ENCODE measurements at regions not wholly inside any gene's neighbourhood (a gene's known extent, or its start where the extent isn't known, plus 50 kb on each side); places are given as distances from the start of the nearest gene placed in this dataset.

GRCh38 chr7:42843205-42843800, 68.6 kb downstream of the C7orf25 start:
- TF ChIP-seq, protein P1, sequence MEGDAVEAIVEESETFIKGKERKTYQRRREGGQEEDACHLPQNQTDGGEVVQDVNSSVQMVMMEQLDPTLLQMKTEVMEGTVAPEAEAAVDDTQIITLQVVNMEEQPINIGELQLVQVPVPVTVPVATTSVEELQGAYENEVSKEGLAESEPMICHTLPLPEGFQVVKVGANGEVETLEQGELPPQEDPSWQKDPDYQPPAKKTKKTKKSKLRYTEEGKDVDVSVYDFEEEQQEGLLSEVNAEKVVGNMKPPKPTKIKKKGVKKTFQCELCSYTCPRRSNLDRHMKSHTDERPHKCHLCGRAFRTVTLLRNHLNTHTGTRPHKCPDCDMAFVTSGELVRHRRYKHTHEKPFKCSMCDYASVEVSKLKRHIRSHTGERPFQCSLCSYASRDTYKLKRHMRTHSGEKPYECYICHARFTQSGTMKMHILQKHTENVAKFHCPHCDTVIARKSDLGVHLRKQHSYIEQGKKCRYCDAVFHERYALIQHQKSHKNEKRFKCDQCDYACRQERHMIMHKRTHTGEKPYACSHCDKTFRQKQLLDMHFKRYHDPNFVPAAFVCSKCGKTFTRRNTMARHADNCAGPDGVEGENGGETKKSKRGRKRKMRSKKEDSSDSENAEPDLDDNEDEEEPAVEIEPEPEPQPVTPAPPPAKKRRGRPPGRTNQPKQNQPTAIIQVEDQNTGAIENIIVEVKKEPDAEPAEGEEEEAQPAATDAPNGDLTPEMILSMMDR (IDR thresholded peaks at IDR 0.05; ENCODE audit: borderline replicate concordance, extremely low read depth, low read length, poor library complexity, severe bottlenecking) = no peak
- no peak for TF ChIP-seq EZH2 (IDR thresholded peaks at IDR 0.05; ENCODE audit: borderline replicate concordance, low read depth, low read length, severe bottlenecking)
- Histone ChIP-seq H3K79me2 (ENCODE audit: insufficient read depth, low read length) (no peaks in the 10 kb centered on the region), H3K4me3 (ENCODE audit: low read depth in 1 of 2, low read length in 2 of 2) (no peak overlapping the region), H3K27ac (ENCODE audit: low read length) (no peak overlapping the region), H4K20me1 (ENCODE audit: insufficient read depth, low read length) (no peaks in the 10 kb centered on the region), H3K9ac (ENCODE audit: low read depth, low read length) (no peak overlapping the region), H2AFZ (ENCODE audit: low read depth, low read length) (no peak overlapping the region), H3K9me3 (ENCODE audit: insufficient read depth, low read length, severe bottlenecking) (no peaks in the 10 kb centered on the region), H3K4me2 (ENCODE audit: insufficient read depth, low read length) (no peak overlapping the region), H3K27me3 (ENCODE audit: insufficient read depth, low read length, poor library complexity) (no peaks in the 10 kb centered on the region), H3K4me1 (ENCODE audit: insufficient read depth, low read length) (no peaks in the 10 kb centered on the region), H3K36me3 (ENCODE audit: insufficient read depth, low read length) (no peaks in the 10 kb centered on the region)
- DNase-seq (no peak), ATAC-seq (ENCODE audit: insufficient read depth, low read depth) (0 out of 3 replicates have a peak, but pooled peaks have one; percentile 47)

- TF ChIP-seq EZH2 (IDR thresholded peaks at IDR 0.05; ENCODE audit: borderline replicate concordance, low read depth, low read length, severe bottlenecking) = no peak
- TF ChIP-seq, protein P1 (IDR thresholded peaks at IDR 0.05; ENCODE audit: borderline replicate concordance, extremely low read depth, low read length, poor library complexity, severe bottlenecking) = no peak
- H3K27ac ChIP-seq (ENCODE audit: low read length) = no peak overlapping the region
- no peak overlapping the region for H3K4me2 ChIP-seq (ENCODE audit: insufficient read depth, low read length)
- DNase-seq = no peak
- peaks cover 8% of the 10 kb centered on the region; the same call in 1 of the 2 replicates for H3K4me1 ChIP-seq (ENCODE audit: insufficient read depth, low read length)
- no peaks in the 10 kb centered on the region for H3K36me3 ChIP-seq (ENCODE audit: insufficient read depth, low read length)
- ATAC-seq (ENCODE audit: insufficient read depth, low read depth) = no peak
- no peak overlapping the region for H2AFZ ChIP-seq (ENCODE audit: low read depth, low read length)
- no peak overlapping the region for H3K4me3 ChIP-seq (ENCODE audit: low read depth in 1 of 2, low read length in 2 of 2)
- no peaks in the 10 kb centered on the region for H3K27me3 ChIP-seq (ENCODE audit: insufficient read depth, low read length, poor library complexity)
- H3K9ac ChIP-seq (ENCODE audit: low read depth, low read length) = no peak overlapping the region
- no peaks in the 10 kb centered on the region for H4K20me1 ChIP-seq (ENCODE audit: insufficient read depth, low read length)
- no peaks in the 10 kb centered on the region for H3K9me3 ChIP-seq (ENCODE audit: insufficient read depth, low read length, severe bottlenecking)
- H3K79me2 ChIP-seq (ENCODE audit: insufficient read depth, low read length) = no peaks in the 10 kb centered on the region
Measured at GRCh38 chr7:42834676-42835075, 77.2 kb downstream of the C7orf25 start.

DNA sequence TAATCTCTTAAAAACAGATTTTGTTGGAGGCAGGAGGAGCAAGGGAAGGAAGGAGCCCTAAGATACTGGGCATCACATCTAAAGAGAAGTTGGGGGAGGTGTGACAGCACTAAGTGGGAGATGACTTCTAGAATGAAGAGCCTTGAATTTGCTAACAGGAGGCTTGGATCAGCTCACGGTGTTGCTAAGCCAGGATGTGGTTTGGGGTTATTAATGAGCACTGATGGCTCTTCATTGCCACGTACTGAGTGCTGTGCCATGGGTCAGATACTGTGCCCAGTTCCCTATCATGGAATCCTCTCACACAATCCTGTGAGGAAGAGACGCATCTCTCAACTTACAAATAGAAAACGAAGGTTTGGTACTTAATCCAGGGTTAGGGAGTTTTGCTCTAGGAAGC, 78.5 kb downstream of the C7orf25 start:
- TF ChIP-seq EZH2 (IDR thresholded peaks at IDR 0.05; ENCODE audit: borderline replicate concordance, low read depth, low read length, severe bottlenecking) = no peak
- TF ChIP-seq, protein P1 (IDR thresholded peaks at IDR 0.05; ENCODE audit: borderline replicate concordance, extremely low read depth, low read length, poor library complexity, severe bottlenecking) = no peak
- no peak overlapping the region for H3K4me2 ChIP-seq (ENCODE audit: insufficient read depth, low read length)
- H3K4me3 ChIP-seq (ENCODE audit: low read depth in 1 of 2, low read length in 2 of 2) = no peak overlapping the region
- H3K4me1 ChIP-seq (ENCODE audit: insufficient read depth, low read length) = peaks cover 8% of the 10 kb centered on the region; the same call in 1 of the 2 replicates
- no peaks in the 10 kb centered on the region for H3K79me2 ChIP-seq (ENCODE audit: insufficient read depth, low read length)
- no peaks in the 10 kb centered on the region for H3K27me3 ChIP-seq (ENCODE audit: insufficient read depth, low read length, poor library complexity)
- no peak overlapping the region for H3K27ac ChIP-seq (ENCODE audit: low read length)
- H3K36me3 ChIP-seq (ENCODE audit: insufficient read depth, low read length) = no peaks in the 10 kb centered on the region
- H2AFZ ChIP-seq (ENCODE audit: low read depth, low read length) = no peak overlapping the region
- H3K9ac ChIP-seq (ENCODE audit: low read depth, low read length) = no peak overlapping the region
- ATAC-seq (ENCODE audit: insufficient read depth, low read depth) (no peak), DNase-seq (no peak)
- no peaks in the 10 kb centered on the region for H3K9me3 ChIP-seq (ENCODE audit: insufficient read depth, low read length, severe bottlenecking)
- H4K20me1 ChIP-seq (ENCODE audit: insufficient read depth, low read length) = no peaks in the 10 kb centered on the region

Measured in DND-41 (cell line).